GM23248 (cell line): ENCODE measurements at regions not wholly inside any gene's neighbourhood (a gene's known extent, or its start where the extent isn't known, plus 50 kb on each side); places are given as distances from the start of the nearest gene placed in this dataset.

Source experiments
- EZH2 ChIP-seq: fragments of 200-600 bp; sonication (generic); IDR thresholded peaks from 2 replicates; pipeline ENCODE4 v1.6.1; 2018; ENCODE audit warnings: antibody characterized with exemption, mild to moderate bottlenecking; ENCODE audit not compliant: insufficient read depth, poor library complexity, severe bottlenecking
- EZH2phosphoT487 ChIP-seq: fragments of 200-600 bp; sonication (generic); IDR thresholded peaks from 2 replicates; pipeline ENCODE4 v1.6.1; 2018; ENCODE audit warnings: antibody characterized with exemption, moderate library complexity, mild to moderate bottlenecking, low read depth; ENCODE audit not compliant: insufficient read depth

DNA sequence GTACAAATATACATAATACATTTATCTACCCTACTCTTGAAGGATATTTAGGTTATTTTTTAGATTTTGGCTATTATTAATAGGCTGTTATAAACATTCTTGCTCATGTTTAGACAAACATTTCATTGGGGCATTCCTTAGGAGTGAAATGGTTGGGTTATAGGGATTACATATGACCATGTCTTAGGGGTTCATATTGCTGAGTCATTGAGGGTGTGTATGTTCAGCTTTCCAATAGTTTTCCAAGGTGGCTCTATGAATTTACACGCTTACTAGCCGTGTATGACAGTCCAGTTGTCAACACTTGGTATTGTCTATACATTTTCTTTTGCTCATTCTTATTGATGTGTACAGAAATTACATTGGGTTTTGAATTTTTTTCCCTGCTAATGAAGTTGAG, 125.8 kb downstream of the OXSM start:
- TF ChIP-seq EZH2 (no peak), EZH2phosphoT487 (no peak)
